ENCODE measurements at regions not wholly inside any gene's neighbourhood (a gene's known extent, or its start where the extent isn't known, plus 50 kb on each side); places are given as distances from the start of the nearest gene placed in this dataset.

DNA sequence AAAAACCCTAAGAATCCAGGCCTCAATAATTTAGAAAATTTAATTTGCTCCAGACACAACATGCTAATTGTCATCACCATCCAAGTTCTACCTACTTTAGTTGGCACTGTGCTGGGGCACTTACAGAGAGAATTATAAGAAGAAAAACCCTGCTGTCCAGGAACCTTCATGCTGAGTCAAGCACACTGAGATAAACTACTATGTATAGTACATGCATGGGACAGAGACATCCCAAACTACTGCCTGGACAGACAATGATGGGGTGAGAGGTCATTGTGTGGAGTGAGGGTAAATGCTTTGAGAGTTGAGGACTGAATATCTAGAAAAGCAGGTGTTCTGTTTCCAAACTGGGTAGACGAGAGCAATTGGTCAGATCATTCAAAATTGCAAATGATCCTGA is 135.3 kb upstream of the CTTNBP2NL start:
- TF ChIP-seq, protein P1, sequence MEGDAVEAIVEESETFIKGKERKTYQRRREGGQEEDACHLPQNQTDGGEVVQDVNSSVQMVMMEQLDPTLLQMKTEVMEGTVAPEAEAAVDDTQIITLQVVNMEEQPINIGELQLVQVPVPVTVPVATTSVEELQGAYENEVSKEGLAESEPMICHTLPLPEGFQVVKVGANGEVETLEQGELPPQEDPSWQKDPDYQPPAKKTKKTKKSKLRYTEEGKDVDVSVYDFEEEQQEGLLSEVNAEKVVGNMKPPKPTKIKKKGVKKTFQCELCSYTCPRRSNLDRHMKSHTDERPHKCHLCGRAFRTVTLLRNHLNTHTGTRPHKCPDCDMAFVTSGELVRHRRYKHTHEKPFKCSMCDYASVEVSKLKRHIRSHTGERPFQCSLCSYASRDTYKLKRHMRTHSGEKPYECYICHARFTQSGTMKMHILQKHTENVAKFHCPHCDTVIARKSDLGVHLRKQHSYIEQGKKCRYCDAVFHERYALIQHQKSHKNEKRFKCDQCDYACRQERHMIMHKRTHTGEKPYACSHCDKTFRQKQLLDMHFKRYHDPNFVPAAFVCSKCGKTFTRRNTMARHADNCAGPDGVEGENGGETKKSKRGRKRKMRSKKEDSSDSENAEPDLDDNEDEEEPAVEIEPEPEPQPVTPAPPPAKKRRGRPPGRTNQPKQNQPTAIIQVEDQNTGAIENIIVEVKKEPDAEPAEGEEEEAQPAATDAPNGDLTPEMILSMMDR (IDR thresholded peaks at IDR 0.05; ENCODE audit: low read length): no peak
- no peak for TF ChIP-seq EZH2 (IDR thresholded peaks at IDR 0.05; ENCODE audit: borderline replicate concordance, low read length)
